Right ventricle myocardium inferior (tissue), 1 donor: ENCODE measurements at regions not wholly inside any gene's neighbourhood (a gene's known extent, or its start where the extent isn't known, plus 50 kb on each side); places are given as distances from the start of the nearest gene placed in this dataset.

Experiments used
- ATAC-seq: fragments of 200-7000 bp; cut with Tn5 transposase; one replicate; pipeline ENCODE4 v1.9.1; 2020; ENCODE audit warnings: mild to moderate bottlenecking, moderate library complexity
- DNase-seq: peaks from one replicate; pipeline ENCODE4 v3.0.0; 2021; ENCODE audit errors: missing footprints
- intact Hi-C: fragments of 100-400 bp; cut with DNase I; formaldehyde crosslinking; loops from one replicate; pipeline ENCODE4 v1.11.0; 2022
- donor health status: DM: no; HTN: yes; CAD: no; lungs with severe emphysema.

GRCh38 chr3:30112411-30112810 is 494.0 kb upstream of the TGFBR2 start:
- DNase-seq: no peak
- no peak for ATAC-seq
- intact Hi-C loops: loop anchor here (5.0 to 10.0 kb wide), 3 partner anchors 332 to 635 kb away; no protein-coding TSS in a partner anchor

- DNase-seq (no peak), ATAC-seq (no peak)
- intact Hi-C loops: loop anchor here (1.0 to 10.0 kb wide), 4 partner anchors 86 to 634 kb away; no protein-coding TSS in a partner anchor
These were observed 493.4 kb upstream of the TGFBR2 start for GRCh38 chr3:30112902-30113484.

GRCh38 chr3:30113906-30114305 is 492.5 kb upstream of the TGFBR2 start:
- DNase-seq (no peak), ATAC-seq (no peak)
- intact Hi-C loops: loop anchor here (1.0 to 10.0 kb wide), 4 partner anchors 85 to 633 kb away; no protein-coding TSS in a partner anchor

GRCh38 chr3:30114918-30115317 is 491.5 kb upstream of the TGFBR2 start:
- intact Hi-C loops: loop anchor here (5.0 to 10.0 kb wide), 3 partner anchors 330 to 632 kb away; no protein-coding TSS in a partner anchor
- ATAC-seq: peak; percentile 31

GRCh38 chr3:30122359-30122758 is 484.0 kb upstream of the TGFBR2 start:
- intact Hi-C loops: no loop called here
- DNase-seq (no peak), ATAC-seq (no peak)

More at GRCh38 chr3:30114918-30115317, 491.5 kb upstream of the TGFBR2 start:
- DNase-seq: no peak

GRCh38 chr3:30123224-30123623 is 483.2 kb upstream of the TGFBR2 start:
- ATAC-seq (no peak), DNase-seq (no peak)
- intact Hi-C loops: no loop called here

- ATAC-seq: no peak
- no peak for DNase-seq
- intact Hi-C loops: loop anchor here (2.0 kb wide), 1 partner anchor 37 kb away; no protein-coding TSS in a partner anchor
These were observed 482.6 kb upstream of the TGFBR2 start for GRCh38 chr3:30123755-30124154.

DNA sequence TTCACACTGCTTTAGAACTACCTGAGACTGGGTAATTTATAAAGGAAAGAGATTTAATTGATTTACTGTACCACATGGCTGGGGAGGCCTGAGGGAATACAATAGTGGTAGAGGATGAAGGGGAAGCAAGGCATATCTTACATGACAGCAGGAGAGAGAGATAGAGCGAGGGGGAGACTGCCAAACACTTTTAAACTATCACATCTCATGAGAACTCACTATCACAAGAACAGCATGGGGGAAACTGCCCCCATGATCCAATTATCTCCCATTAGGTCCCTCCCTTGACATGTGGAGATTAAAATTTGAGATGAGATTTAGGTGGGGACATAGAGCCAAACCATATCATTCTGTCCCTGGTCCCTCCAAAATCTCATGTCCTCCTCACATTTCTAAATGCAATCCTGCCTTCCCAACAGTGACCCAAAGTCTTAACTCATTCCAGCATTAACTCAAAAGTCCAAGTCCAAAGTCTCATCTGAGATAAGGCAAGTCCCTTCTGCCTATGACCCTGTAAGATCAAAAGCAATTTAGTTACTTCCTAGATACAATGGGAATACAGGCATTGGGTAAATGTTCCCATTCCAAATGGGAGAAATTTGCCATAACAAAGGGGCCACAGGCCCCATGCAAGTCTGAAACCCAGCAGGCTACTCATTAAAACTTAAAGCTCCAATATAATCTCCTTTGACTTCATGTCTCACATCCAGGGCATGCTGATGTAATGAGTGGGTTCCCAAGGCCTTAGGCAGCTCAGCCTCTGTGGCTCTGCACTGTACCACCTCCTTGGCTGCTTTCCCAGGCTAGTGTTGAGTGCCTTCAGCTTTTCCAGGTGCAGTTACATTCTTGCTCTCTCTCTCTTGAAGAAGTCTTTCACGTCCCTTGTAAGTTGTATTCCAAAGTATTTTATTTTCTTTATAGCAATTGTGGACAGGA is 481.7 kb upstream of the TGFBR2 start:
- DNase-seq (no peak), ATAC-seq (peak; percentile 37)
- intact Hi-C loops: loop anchor here (2.0 kb wide), 1 partner anchor 38 kb away; no protein-coding TSS in a partner anchor

GRCh38 chr3:30129765-30130164 is 476.6 kb upstream of the TGFBR2 start:
- intact Hi-C loops: no loop called here
- ATAC-seq (peak; percentile 60), DNase-seq (no peak)

GRCh38 chr3:30130391-30130790 is 476.0 kb upstream of the TGFBR2 start:
- intact Hi-C loops: no loop called here
- no peak for ATAC-seq
- DNase-seq: no peak

DNA sequence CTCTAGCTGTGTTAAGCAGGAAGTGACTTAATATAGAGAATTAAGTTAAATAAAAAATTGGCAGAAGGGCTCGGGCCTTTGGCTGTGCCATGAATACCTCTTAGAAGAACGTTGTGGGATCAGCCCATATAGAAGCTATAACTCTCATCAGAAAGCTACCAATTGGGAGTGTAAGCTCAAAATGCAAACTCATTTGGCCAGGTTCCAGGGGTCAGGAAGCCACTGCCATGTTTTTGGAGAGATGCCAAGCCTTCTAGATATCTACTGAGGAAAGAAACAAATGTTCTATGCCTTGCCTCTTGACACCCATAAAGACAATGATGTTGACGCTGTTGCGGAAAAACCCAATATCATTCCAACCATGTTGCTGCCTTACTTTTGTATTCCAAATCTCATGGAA is 475.2 kb upstream of the TGFBR2 start:
- no peak for DNase-seq
- intact Hi-C loops: no loop called here
- no peak for ATAC-seq

GRCh38 chr3:30135190-30135589 is 471.2 kb upstream of the TGFBR2 start:
- intact Hi-C loops: loop anchor here (1.0 kb wide), 1 partner anchor 63 kb away; no protein-coding TSS in a partner anchor

DNA sequence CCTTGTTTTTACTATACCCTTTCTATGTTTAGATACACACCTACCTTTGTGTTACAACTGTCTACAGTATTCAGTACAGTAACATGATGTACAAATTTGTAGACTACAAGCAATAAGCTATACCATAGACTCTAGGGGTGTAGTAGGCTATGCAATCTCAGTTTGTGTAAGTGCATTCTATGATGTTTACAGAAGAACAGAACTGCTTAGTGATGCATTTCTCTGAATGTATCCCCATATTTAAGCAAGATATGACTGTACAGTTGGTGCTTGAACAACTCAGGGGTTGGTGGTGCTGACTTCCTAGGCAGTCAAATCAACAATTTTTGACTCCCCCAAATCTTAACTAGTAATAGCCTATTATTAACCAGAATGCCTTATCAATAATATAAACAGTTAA is 467.1 kb upstream of the TGFBR2 start:
- intact Hi-C loops: no loop called here
- no peak for DNase-seq
- no peak for ATAC-seq

More at GRCh38 chr3:30135190-30135589, 471.2 kb upstream of the TGFBR2 start:
- peak; percentile 76 for ATAC-seq
- no peak for DNase-seq

DNA sequence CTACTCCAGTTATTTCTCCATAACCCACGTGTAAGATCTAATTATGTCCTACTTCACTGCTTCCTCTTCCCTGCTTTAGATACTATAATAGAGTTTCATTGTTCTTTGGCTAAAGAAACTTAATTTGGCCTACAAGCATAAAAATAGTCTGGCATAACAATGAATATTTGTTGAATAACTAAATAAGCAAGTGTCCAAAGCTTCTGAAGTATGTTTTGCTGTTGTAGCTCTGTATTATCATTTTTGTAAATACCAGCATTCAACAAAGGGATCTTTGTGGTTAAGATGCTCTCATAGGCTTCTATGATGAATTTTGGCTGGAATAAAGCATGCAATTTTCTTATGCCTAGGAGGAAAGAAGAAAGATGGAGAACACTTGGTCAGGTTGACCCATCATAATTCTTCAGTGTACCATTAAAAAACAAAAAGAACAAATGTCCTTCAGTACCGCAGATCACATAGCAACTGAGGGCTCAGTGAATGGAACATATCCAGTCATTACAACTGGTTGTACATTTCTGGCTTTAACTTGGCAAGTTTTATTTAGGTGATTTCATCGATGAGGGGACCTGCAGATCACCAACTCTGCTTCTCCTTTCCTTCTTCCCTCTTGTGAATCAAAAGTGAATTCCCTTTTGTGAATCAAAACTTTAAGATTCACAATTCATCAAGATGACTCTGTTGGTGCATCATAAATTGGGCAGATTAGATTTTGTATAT is 465.9 kb upstream of the TGFBR2 start:
- no peak for ATAC-seq
- intact Hi-C loops: no loop called here
- DNase-seq: no peak

GRCh38 chr3:30141178-30141581 is 465.2 kb upstream of the TGFBR2 start:
- DNase-seq (no peak), ATAC-seq (peak; percentile 50)
- intact Hi-C loops: no loop called here

- DNase-seq (no peak), ATAC-seq (no peak)
These were observed 464.5 kb upstream of the TGFBR2 start for GRCh38 chr3:30141927-30142326.

DNA sequence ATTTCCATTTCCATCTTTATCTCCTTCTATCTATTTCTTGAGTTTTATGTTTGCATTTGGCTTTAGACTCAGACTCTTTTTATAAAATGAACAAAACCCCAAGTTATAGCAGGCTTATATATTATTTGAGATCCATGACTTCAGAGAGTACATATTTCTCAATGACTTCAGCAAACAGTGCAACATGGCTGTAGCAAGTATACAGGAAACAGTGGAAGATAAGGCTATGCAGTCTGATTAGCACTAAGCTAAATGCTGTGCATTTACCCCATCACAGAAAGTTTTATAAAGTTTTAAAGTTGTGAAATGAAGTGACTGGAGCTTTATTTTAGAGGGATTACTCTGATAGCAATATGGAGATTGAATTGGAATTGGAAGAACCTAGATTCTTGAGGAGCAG is 463.5 kb upstream of the TGFBR2 start:
- DNase-seq (no peak), ATAC-seq (no peak)
- intact Hi-C loops: no loop called here

More at GRCh38 chr3:30141927-30142326, 464.5 kb upstream of the TGFBR2 start:
- intact Hi-C loops: no loop called here

GRCh38 chr3:30145281-30145680 is 461.1 kb upstream of the TGFBR2 start:
- intact Hi-C loops: no loop called here
- DNase-seq: no peak
- no peak for ATAC-seq

- intact Hi-C loops: no loop called here
- DNase-seq: no peak
- no peak for ATAC-seq
These were observed 459.4 kb upstream of the TGFBR2 start for GRCh38 chr3:30146978-30147377.
